GM12878 (cell line): ENCODE measurements at regions not wholly inside any gene's neighbourhood (a gene's known extent, or its start where the extent isn't known, plus 50 kb on each side); places are given as distances from the start of the nearest gene placed in this dataset.

ENCODE experiments used
- BRCA1 ChIP-seq: IDR thresholded peaks from 2 replicates; pipeline ENCODE4 v1.6.1; 2011; ENCODE audit warnings: low read depth, low read length, improper control_type of control experiment
- CTCF ChIP-seq, 3 experiments: IDR thresholded peaks in 2 of 3; conservative IDR thresholded peaks in 1 of 3; 2 replicates each; pipeline ENCODE4 v1.5.1; 2011; ENCODE audit warnings: low read depth in 3 of 3, low read length in 3 of 3, mild to moderate bottlenecking in 3 of 3, control low read depth in 2 of 3, moderate library complexity in 2 of 3, inconsistent platforms in 1 of 3, mixed read lengths in 1 of 3; ENCODE audit not compliant: control insufficient read depth in 2 of 3, insufficient read depth in 1 of 3; ENCODE audit errors: extremely low read depth in 1 of 3
- GABPA ChIP-seq: IDR thresholded peaks from 2 replicates; pipeline ENCODE4 v1.6.1; 2014; ENCODE audit warnings: antibody characterized with exemption, low read depth, mild to moderate bottlenecking, inconsistent platforms
- POLR2AphosphoS5 ChIP-seq: IDR thresholded peaks from 2 replicates; pipeline ENCODE4 v1.6.1; 2011; ENCODE audit warnings: mild to moderate bottlenecking, low read length, inconsistent platforms
- SUZ12 ChIP-seq: fragments of 200-600 bp; sonication (generic); IDR thresholded peaks from one replicate; pipeline ENCODE4 v1.6.1; 2018; ENCODE audit warnings: antibody characterized with exemption, mild to moderate bottlenecking; ENCODE audit not compliant: unreplicated experiment

DNA sequence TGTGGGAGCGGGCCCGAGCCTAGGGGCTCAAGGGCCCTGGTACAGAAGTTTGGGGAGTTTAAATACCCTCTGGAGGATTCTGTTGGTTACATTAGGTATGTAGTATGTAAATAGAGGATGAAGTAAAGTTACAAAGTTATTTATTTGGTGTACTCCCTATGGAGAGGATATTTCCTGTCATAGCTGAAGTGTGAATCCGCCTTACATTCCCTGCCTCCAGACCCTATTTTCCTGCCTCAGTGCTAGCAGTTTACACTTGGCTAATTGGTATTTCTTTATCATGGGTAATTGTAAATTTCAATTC, 60.6 kb upstream of the KLF14 start:
- no peak for TF ChIP-seq GABPA
- TF ChIP-seq SUZ12: no peak
- TF ChIP-seq BRCA1: no peak
- TF ChIP-seq CTCF (IDR thresholded peaks at IDR 0.05 in 2 of 3, conservative IDR thresholded peaks at IDR 0.05 in 1 of 3; ENCODE audit: control insufficient read depth in 2 of 3, extremely low read depth in 1 of 3, insufficient read depth in 1 of 3, low read depth in 3 of 3, low read length in 3 of 3): no peak
- no peak for TF ChIP-seq POLR2AphosphoS5
